ENCODE measurements at regions not wholly inside any gene's neighbourhood (a gene's known extent, or its start where the extent isn't known, plus 50 kb on each side); places are given as distances from the start of the nearest gene placed in this dataset.

DNA sequence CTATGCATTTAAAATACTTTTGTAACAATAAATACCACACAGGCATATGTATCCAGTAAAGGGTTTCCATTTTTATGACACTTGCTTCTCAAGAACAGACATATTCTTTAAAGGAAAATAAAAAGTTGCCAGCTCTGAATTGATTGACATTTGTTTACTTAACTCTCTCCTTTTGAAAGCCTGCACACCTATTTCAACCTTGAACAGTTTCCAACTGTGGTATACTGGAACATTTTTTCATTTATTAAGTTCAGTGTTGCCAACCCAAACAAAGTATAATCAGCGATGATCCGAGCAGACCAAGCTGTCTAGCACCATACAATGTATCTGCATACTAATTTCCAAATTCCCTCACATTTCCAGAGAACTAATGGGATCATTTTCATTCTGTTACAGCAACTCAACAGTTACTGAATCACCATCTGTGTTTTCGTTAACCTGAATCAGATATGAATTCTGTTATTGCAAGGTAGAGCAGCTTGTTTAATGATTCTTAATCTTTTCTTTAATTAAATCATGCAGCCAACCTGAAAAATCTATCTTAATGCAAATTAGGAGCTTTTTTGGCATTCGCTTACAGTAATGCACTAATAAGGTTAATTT is 725.5 kb upstream of the ZEB2 start:
- BruUV-seq (replicated peaks) = no TSS peak
- Histone ChIP-seq H3K27me3 (ENCODE audit: insufficient read depth, low read length) (no peaks in the 10 kb centered on the region), H3K9me2 (ENCODE audit: insufficient read depth) (no peaks in the 10 kb centered on the region), H3K4me3 (replicated peaks in 1 of 2; ENCODE audit: low read depth in 1 of 2, low read length in 2 of 2) (no peak overlapping the region), H2AFZ (ENCODE audit: low read depth, low read length, poor library complexity, severe bottlenecking) (no peak overlapping the region), H3K4me1 (ENCODE audit: control insufficient read depth in 1 of 2, insufficient read depth in 2 of 2, low read length in 2 of 2) (no peaks in the 10 kb centered on the region), H3K27ac (ENCODE audit: low read depth, low read length) (no peak overlapping the region), H4K20me1 (ENCODE audit: insufficient read depth) (no peaks in the 10 kb centered on the region), H3K9me3 (ENCODE audit: control insufficient read depth in 1 of 2, insufficient read depth in 1 of 2, low read depth in 1 of 2, low read length in 2 of 2) (no peaks in the 10 kb centered on the region), H3K9ac (ENCODE audit: low read length) (no peak overlapping the region), H3K4me2 (ENCODE audit: low read length) (no peak overlapping the region), H3K36me3 (ENCODE audit: control insufficient read depth in 1 of 2, insufficient read depth in 2 of 2, low read length in 2 of 2) (no peaks in the 10 kb centered on the region), H3K79me2 (ENCODE audit: insufficient read depth, low read length) (no peaks in the 10 kb centered on the region)
- CTCF ChIA-PET = no interaction called here
- RAD21 ChIA-PET (ENCODE audit: low non-redundant PET in 1 of 2, low total read pairs in 2 of 2, uncharacterized antibody in 2 of 2, unreplicated experiment in 2 of 2) = no interaction called here
- ATAC-seq (no peak), DNase-seq (ENCODE audit: low read depth, low spot score) (no peak)
- POLR2A ChIA-PET = no interaction called here
- intact Hi-C loops (cut with micrococcal nuclease) = no loop called here
- TF ChIP-seq CBX3 (IDR thresholded peaks at IDR 0.05; ENCODE audit: low read depth) (no peak), MAX (IDR thresholded peaks at IDR 0.05) (no peak), EZH2phosphoT487 (IDR thresholded peaks at IDR 0.05; ENCODE audit: borderline replicate concordance) (no peak), CEBPB (IDR thresholded peaks at IDR 0.05; ENCODE audit: low read depth) (no peak), ZNF274 (IDR thresholded peaks at IDR 0.05; ENCODE audit: low read depth, low read length) (no peak), SP1 (IDR thresholded peaks at IDR 0.05; ENCODE audit: low read depth) (no peak), FOSL1 (IDR thresholded peaks at IDR 0.05; ENCODE audit: low read depth) (no peak), ELF1 (IDR thresholded peaks at IDR 0.05; ENCODE audit: borderline replicate concordance, low read depth) (no peak), JUND (IDR thresholded peaks at IDR 0.05) (no peak), REST (IDR thresholded peaks at IDR 0.05; ENCODE audit: low read depth) (no peak), RAD21 (IDR thresholded peaks at IDR 0.05; ENCODE audit: low read depth) (no peak), ZFX (IDR thresholded peaks at IDR 0.05) (no peak), POLR2A (IDR thresholded peaks at IDR 0.05; ENCODE audit: borderline replicate concordance, extremely low read depth, insufficient read depth, insufficient read length) (no peak)
- TF ChIP-seq, protein P1, sequence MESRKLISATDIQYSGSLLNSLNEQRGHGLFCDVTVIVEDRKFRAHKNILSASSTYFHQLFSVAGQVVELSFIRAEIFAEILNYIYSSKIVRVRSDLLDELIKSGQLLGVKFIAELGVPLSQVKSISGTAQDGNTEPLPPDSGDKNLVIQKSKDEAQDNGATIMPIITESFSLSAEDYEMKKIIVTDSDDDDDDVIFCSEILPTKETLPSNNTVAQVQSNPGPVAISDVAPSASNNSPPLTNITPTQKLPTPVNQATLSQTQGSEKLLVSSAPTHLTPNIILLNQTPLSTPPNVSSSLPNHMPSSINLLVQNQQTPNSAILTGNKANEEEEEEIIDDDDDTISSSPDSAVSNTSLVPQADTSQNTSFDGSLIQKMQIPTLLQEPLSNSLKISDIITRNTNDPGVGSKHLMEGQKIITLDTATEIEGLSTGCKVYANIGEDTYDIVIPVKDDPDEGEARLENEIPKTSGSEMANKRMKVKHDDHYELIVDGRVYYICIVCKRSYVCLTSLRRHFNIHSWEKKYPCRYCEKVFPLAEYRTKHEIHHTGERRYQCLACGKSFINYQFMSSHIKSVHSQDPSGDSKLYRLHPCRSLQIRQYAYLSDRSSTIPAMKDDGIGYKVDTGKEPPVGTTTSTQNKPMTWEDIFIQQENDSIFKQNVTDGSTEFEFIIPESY (IDR thresholded peaks at IDR 0.05; ENCODE audit: extremely low read depth, insufficient replicate concordance, low read length) = no peak
- TF ChIP-seq, protein P2, sequence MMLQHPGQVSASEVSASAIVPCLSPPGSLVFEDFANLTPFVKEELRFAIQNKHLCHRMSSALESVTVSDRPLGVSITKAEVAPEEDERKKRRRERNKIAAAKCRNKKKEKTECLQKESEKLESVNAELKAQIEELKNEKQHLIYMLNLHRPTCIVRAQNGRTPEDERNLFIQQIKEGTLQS (IDR thresholded peaks at IDR 0.05) = no peak
